ENCODE measurements at regions not wholly inside any gene's neighbourhood (a gene's known extent, or its start where the extent isn't known, plus 50 kb on each side); places are given as distances from the start of the nearest gene placed in this dataset.

DNA sequence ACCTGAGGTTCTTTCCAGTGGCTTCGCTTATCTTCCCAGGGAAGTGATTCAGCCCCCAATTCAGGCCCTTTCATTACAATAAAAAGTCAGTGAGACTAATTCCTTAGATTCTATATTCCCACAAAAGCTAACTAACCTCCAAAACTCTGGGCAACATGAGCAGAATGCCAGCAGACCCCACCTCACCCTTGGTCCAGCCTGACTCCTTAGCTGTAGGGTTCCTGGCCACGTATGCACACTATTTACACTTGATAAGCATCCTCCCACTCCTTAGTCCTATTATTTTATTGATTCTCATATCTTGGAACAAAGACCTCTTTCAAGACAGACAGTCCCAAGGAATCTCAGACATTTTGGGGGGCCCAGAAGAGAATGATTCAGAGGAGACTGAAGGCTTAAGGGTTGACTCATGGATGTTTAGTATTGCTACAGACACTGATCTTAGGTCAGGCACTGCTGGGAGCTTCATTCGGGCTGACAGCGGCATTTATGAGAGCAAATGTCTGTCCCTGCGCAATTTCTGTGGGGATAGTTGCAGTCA lies 162.6 kb upstream of the GDF10 start:
- no peak for DNase-seq (ENCODE audit: low read depth, low spot score)
- no peak overlapping the region for H3K27ac ChIP-seq

DNA sequence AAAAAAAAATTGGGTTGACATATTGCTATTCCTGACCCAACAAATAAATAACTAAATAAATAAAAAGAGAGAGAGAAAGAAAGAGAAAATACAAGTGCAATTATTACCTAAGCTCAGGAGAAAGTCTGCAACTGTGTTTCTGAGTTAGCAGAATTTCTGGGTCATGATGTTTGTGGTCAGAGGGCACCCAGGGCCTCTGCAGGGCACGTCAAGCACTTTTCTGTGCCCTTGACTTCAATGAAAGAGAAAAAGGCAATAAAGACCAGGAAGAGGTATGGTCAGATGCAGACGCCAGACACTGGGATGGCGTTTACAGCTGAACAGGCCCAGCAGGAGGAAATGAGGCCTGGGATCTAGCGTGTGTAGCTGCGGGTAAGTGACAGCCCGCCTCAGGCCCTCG lies 160.9 kb upstream of the GDF10 start:
- DNase-seq (ENCODE audit: low read depth, low spot score): no peak
- H3K27ac ChIP-seq: no peak overlapping the region

DNA sequence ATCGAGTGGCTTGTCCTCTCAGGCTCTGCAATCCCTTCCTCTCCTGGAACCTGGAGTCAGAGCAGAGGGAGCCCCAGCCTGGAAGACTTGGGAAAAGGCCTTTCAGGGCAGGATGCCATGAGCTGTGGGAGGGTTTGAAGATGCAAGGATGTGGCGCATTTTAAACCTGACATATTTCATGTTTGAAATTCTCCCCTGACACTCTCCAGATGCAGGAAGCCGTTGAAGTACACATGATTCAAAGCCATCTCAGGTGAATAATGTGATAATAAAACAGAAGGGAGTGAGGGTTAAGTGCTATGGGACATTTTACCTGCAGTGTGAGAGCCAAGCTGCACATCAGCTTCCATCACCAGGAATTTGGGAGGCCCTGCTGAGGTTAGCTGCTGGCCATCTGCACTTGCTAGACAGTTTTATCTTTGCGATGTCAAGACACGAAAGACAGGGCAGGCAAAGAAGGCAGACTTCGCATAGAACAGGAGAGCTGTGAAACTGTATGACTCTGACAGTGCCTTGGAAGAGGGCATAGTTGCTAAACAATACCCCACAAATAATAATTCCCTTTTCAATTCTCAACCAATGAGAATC lies 159.1 kb upstream of the GDF10 start:
- H3K27ac ChIP-seq: no peak overlapping the region
- no peak for DNase-seq (ENCODE audit: low read depth, low spot score)

DNA sequence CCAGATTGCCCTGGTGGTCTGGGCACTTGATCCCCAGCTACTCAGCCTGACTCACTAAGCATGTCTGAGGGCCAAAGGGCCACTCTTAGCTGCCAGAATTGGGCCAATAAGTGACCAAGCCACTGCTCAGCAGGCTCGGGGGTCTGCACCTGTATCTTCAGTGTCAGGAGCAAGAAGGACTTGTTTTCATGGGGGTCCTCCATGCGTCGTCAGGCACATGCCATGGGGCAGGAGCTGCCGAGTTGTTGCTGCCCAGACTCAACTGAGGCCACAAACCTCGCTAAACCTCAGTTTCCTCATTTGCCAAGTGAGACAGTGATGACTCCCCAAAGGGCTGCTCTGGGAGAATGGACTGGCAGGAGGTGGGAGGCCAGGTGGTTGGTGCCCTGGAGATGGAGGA lies 158.6 kb upstream of the GDF10 start:
- no peak overlapping the region for H3K27ac ChIP-seq
- no peak for DNase-seq (ENCODE audit: low read depth, low spot score)

DNA sequence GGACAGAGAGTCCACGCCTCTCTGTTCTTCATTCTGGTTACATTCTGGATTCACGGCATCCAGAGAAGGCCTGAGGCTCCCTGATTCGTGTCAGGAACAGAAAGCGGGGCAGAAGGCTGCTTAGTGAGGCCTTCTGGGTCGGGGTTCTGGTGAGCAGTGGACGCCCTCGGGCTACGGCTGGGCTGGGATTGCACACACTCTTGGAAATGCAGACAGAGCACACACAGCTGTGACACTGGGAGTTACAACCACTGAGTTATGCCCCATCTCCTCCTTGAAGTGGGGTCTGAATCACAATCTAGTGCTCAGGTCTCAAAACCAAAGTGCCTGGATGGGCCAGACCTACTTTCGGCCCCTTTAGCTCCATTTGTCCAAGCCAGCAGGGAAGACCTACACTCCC lies 156.9 kb upstream of the GDF10 start:
- no peak for DNase-seq (ENCODE audit: low read depth, low spot score)
- H3K27ac ChIP-seq: no peak overlapping the region

DNA sequence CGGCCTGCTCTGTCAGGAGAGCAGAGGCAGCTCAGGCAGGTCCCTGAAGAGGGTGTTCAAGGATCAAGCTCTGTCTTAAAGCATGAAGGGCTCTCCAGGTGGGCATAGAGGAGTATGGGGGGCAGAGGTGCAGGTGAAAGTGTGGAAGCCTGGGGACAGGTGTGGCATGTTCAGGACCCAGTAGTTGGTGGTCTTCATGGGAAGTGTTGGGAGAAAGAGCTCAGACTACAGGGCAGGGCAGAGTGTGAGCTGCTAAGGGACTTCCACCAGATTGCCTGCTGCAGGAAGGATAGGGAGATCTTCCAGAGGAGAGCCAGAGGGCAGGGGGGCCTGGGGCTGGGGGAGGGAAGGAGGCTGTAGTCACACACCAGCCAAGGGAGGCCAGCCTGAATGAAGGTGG lies 156.5 kb upstream of the GDF10 start:
- no peak for DNase-seq (ENCODE audit: low read depth, low spot score)
- H3K27ac ChIP-seq: no peak overlapping the region

DNA sequence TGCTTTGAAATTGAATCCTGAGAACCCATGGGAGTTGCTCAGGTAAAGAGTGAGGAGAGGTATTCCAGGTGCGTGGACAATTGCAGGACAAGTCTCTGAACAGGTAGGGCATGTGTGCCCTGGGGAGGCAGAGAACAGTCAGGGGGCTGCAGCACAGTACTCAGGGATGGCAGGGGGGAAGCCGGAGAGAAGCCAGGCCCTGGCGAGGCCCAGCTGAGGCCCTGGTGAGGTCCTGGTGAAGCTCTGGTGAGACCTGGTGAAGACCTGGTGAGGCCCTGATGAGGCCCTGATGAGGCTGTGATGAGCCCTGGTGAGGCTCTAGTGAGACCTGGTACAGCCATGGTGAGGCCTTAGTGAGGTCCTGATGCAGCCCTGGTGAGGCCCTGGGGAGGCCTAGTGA lies 155.5 kb upstream of the GDF10 start:
- DNase-seq (ENCODE audit: low read depth, low spot score): no peak

DNA sequence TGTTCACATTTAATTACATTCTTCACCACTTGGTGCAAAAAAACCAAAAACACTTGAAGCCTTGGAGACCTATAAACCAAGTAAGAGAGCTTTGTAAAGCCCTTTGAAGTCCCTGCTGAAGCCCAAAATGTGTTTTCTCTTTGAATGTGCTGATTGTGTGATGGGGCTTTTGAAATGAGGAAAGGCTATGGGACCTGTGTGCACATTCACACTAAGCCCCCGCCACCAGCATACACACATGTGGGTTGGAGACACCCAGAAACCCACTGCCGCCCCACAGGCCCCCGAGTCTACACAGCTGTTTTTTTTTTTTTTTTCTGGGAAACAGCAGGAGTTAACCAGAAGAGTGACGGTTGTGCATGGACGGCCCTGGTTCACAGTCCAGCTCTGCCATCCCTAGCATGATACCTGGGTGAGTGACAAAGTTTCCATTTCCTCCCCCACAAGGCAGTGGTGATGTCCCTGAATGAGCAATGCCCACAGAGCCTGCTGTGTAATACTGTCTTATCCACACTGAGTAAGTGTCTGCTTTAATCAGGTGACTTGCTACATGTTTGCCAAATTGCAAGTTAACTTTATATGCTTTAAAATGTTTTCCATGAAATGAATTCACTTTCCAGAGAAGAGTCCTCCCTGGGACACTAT lies 154.6 kb upstream of the GDF10 start:
- no peak for DNase-seq (ENCODE audit: low read depth, low spot score)
- H3K27ac ChIP-seq: no peak overlapping the region

More for the DNA sequence above, 155.5 kb upstream of the GDF10 start:
- no peak overlapping the region for H3K27ac ChIP-seq

DNA sequence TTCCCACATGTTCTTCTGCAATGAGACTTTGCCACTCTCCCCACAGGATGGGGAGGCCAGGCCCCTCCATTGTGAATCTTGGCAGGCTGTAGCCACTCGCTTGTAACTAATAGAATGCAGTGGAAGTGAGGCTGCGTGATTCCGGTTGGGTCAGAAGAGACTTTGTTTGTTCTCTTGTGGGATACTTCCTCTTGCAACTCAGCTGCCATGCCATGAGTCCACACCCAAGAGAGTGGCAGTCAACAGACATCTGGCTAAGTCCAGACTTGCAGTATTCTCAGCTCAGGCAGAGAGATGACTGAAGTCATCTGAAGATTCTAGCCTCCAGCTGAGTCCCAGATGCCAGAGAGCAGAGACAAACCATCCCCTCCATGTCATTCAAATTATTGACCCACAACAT lies 153.4 kb upstream of the GDF10 start:
- DNase-seq (ENCODE audit: low read depth, low spot score): peak; percentile 70
- peak overlapping the region; percentile 56 for H3K27ac ChIP-seq

DNA sequence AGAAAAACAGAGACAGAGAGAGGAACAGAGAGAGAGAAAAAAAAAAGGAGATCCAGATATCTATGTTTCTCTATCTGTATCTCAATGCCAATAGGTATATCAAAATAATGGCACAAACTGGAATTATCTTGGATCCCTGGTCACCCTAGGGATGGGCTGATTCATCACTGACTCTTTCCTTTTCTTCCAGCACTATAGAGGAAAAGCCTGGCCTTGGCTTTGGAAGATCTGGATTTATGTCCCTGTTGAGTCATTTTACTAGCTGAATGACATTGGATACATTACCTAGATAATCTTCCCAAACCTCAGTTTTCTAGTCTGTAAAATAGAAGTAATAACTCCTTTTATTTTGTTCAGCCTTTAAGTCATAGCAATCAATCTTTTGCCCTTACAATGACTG lies 152.8 kb upstream of the GDF10 start:
- DNase-seq (ENCODE audit: low read depth, low spot score): no peak
- H3K27ac ChIP-seq: peak overlapping the region; percentile 56

DNA sequence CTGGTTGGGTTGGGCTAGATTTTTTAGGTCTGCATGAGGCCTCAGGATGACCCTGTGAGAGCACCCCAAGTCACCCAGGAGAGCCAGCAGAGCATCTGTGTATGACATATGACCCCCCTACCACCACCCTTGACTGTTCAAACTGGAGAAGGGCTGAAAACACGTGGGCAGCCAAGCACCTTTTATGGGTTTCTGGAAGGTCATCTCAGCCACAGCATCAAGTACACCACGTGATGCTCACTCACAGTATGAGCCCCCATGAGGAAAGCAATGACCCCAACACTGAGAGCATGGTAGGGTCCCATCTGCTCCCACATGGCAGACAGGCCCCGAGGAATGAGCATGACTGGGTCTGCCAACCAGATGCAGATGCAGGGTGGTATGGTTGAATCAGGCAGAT lies 149.4 kb upstream of the GDF10 start:
- no peak overlapping the region for H3K27ac ChIP-seq
- DNase-seq (ENCODE audit: low read depth, low spot score): no peak

DNA sequence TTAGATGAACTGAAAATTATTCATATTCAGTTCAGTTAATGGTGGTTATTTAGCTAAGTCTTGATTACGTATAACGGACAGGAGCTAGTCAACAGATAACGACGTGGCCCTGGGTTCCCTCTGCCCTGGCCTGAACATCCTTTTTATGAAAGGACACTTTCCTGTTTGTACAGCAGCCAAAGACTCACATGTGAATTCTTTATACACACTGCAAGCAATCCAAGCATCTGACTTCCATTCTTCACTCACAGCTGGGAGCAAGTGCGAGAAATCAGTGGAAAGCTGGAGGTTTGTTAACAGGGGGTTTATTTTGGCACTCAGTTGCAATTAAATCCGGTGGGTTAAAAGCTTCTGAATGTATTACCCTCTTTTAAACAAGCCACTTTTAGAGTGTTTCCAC lies 148.1 kb upstream of the GDF10 start:
- H3K27ac ChIP-seq: no peak overlapping the region
- DNase-seq (ENCODE audit: low read depth, low spot score): no peak

DNA sequence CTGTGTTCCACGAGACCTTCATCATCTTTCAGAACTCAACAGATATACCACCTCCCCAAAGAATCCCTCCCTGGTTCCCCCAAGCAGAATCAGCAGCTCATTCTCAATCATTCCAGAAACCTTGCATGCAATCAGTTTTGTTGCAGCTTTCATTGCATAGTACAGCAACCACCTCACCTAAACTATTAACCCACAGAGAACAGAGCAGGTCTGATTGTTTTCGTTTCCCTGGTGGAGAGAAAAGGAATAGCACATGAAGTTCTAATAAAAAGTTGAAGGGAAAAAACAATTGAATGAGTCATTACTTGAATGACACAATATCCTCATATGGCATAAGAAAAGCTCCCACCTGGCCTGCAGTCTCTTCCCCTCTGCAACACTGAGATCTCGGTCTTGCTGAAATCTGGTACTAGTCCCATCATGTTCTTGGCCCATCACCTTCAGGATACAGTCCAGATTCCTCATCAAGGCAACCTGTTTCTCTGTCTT lies 147.1 kb upstream of the GDF10 start:
- peak; percentile 60 for DNase-seq (ENCODE audit: low read depth, low spot score)
- no peak overlapping the region for H3K27ac ChIP-seq

DNA sequence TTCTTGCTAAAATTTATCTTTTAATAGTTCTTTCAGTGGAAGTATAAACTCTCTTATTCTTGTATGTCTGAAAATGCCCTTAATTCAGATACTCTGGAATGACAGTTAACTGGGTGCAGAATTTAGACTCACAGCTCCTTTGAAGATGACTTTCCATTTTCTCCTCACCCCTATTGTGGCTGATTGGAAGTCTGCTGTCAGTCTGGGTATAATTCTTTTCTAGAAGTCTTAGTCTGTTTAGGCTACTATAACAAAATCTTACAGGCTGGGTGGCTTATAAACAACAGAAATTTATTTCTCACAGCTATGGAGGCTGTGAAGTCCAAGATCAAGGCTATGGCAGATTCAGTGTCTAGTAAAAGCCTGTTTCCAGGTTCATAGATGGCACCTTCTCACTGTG lies 145.2 kb upstream of the GDF10 start:
- DNase-seq (ENCODE audit: low read depth, low spot score): no peak
- no peak overlapping the region for H3K27ac ChIP-seq

DNA sequence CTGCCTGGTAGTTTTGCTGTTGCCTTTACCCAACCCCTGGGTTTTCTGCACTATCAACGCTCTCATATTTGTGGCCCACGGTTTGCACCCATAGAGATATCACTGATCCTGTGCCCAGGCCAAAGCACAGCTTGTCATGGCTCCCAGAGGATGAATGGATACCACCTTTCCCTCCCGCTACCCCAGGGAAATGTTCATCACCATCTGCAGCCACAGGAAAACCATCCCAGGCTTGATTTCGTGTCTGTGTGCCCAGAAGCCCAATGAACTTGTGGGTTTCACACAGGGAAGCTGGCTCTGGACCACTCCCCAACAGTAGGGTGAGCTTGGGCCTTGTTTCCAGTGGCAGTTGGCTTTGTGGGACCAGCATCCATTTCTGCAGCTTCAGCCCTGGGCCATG lies 143.1 kb upstream of the GDF10 start:
- no peak for DNase-seq (ENCODE audit: low read depth, low spot score)
- H3K27ac ChIP-seq: no peak overlapping the region

DNA sequence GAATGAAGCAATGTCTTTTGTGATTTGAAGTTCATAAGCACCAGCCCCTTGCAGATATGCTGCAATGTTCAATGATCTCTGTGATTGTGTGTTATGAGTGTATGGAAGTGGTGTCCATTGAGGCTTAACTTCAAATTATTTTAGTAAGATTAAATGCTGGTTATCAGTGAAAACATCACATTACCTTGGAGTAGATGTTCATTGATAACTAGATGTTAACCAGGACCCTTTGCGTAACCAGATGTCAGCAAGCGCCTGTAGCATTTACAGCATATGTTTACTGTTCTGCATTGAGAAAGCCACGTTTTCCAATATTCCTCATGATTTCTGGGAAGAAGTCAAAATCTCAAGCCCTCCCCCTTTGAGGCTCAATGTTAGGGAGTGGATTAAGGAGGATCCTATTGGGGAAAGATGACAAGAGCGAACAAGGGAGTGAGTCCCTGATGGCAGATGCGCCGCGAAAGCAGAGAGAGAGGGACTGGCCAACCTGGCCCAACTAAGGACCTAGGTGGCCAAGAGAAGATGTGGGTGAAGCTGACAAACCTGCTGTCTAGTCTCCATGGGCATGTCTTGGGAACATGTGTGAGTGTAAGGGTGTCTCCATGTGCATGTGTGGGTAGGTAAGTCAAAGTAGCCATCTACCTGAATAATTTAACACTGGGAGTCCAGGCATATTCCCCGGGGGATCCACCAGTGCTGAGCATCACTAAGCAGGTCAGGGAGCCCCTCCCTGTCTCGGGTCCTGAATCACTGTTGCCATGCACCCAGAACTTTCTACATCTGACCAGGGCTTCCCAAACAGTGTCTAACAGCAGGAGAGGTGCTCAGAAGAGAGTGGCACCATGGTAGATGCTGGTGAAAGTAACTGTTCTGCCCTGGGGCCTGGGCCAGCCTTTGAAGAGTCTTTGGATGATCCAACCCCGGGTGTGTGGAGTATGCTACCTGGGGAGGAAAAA lies 141.6 kb upstream of the GDF10 start:
- DNase-seq (ENCODE audit: low read depth, low spot score): no peak
- H3K27ac ChIP-seq: no peak overlapping the region

DNA sequence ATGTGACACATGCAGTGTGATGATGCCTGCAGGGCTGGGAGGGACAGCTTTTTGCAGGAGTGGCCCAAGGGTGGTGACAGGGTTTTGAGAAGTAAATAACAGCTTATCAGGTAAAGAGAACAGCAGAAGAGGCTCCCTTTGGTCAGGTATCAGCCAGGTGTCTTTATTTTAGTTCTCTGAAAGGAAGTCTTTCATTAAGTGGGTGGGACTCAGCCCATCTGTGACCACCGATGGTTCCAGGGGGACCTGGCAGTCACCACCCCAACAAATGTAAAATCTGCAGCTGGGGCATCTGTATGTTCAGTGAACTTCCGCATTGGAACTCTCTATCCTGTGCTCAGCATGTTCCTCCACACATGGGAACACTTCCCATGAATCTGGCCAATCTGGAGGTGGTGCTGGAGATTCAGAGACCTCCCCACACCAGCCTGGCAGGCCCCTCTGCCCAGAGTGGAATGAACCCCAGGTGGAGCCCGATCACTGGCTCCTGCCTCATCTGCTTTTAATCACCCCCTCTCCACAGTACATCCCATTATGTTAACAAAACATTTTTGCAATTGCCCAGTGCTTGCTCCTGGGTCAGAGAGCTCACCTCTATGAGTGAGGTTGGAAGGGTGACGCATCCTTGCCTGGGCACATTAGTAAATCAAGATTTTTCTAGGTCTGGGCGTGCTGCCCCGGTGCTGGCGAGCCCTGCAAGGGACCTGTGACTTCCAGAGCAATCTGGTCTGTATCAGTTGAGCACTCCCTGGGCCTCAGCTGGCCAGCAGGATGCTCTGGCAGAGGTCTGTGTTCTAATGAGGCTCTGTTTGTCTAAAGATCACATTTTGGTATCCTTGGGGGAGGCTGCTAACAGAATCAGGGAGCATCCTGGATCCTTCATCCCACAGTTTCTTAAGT lies 140.4 kb upstream of the GDF10 start:
- H3K27ac ChIP-seq: no peak overlapping the region
- no peak for DNase-seq (ENCODE audit: low read depth, low spot score)

DNA sequence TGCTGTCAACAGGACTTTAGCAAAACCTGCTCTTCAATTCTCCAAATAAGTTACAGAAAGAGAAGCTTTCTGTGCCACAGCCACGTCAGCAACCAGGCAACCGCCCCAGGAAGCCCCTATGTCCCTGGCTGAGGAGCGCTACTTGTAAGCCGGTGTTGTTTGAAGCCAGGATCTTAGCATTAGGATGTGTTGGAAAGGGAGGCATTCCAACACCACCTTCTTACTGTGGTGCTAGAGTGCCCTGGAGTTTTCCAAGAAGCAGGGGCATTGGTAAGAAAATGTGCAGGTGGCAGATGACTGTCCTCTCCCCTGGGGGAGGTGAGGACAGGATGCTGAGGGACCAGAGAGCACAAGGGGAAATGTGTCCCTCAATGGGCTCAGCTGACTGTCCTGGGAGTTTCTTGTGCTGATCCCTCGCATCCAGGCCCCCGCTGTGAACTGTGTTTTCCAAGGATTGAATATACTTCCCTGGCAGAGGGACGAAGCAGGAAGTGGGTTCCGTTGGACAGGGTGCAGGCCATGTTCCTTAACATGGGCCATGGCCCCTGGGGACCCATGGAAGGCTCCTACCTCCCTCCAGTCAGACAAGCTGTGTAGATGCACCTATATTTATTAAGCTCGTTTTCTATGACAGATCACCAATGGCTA lies 139.6 kb upstream of the GDF10 start:
- DNase-seq (ENCODE audit: low read depth, low spot score): no peak
- no peak overlapping the region for H3K27ac ChIP-seq

DNA sequence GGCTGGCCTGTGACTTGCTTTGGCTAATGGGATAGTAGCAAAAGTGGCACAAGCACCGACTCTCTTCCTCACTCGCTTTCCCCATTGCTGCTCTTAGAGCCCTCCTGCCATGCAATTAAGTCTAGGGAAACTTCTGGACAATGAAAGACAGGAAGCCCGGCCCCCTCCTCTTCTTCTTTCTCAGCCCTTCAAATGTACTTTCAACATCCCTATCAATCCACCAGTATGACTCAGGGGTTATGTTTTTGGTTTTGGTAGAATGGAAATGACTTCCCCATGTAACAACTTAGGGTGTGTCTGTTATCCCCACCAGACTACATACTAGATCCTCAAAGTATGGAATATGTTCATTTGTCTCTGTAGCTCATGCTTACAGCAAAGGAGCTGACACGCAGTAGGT lies 139.0 kb upstream of the GDF10 start:
- no peak overlapping the region for H3K27ac ChIP-seq
- DNase-seq (ENCODE audit: low read depth, low spot score): no peak

Data from epithelial cell of prostate (primary cell).